ENCODE measurements at regions not wholly inside any gene's neighbourhood (a gene's known extent, or its start where the extent isn't known, plus 50 kb on each side); places are given as distances from the start of the nearest gene placed in this dataset.
"Not testable (repeated sequence)": the region's sequence is repeated elsewhere in the genome, so short reads cannot be mapped to it uniquely, and the experiment has no call there.

GRCh38 chr6:58332108-58332507 is 1014.7 kb downstream of the PRIM2 start:
- TF ChIP-seq ZNF384 (IDR thresholded peaks at IDR 0.05); LEF1 (IDR thresholded peaks at IDR 0.05; ENCODE audit: borderline replicate concordance); FOXM1 (IDR thresholded peaks at IDR 0.05; ENCODE audit: borderline replicate concordance); FOXA1 (IDR thresholded peaks at IDR 0.05); SUZ12 (IDR thresholded peaks at IDR 0.05); HDGF (IDR thresholded peaks at IDR 0.05; ENCODE audit: borderline replicate concordance): not testable (repeated sequence)

Data from HEK293T (cell line).